ENCODE measurements at regions not wholly inside any gene's neighbourhood (a gene's known extent, or its start where the extent isn't known, plus 50 kb on each side); places are given as distances from the start of the nearest gene placed in this dataset.
A peak's percentile ranks its signal among the peaks of the same experiment; 100 is the strongest.

- DNase-seq (ENCODE audit: low read depth): no peak
Observed at GRCh38 chr16:51430716-51431369, 279.8 kb upstream of the SALL1 start.

GRCh38 chr16:51429041-51429440 lies 278.0 kb upstream of the SALL1 start:
- DNase-seq (ENCODE audit: low read depth): no peak

- DNase-seq (ENCODE audit: low read depth): no peak
Observed at GRCh38 chr16:51427085-51427484, 276.0 kb upstream of the SALL1 start.

- DNase-seq (ENCODE audit: low read depth): no peak
Observed at GRCh38 chr16:51426276-51426675, 275.2 kb upstream of the SALL1 start.

GRCh38 chr16:51420247-51420646 lies 269.2 kb upstream of the SALL1 start:
- DNase-seq (ENCODE audit: low read depth): no peak

- DNase-seq (ENCODE audit: low read depth): no peak
Observed at GRCh38 chr16:51419768-51420167, 268.7 kb upstream of the SALL1 start.

GRCh38 chr16:51418258-51418657 lies 267.2 kb upstream of the SALL1 start:
- no peak for DNase-seq (ENCODE audit: low read depth)

GRCh38 chr16:51416926-51417325 lies 265.9 kb upstream of the SALL1 start:
- no peak for DNase-seq (ENCODE audit: low read depth)

GRCh38 chr16:51410125-51410524 lies 259.1 kb upstream of the SALL1 start:
- DNase-seq (ENCODE audit: low read depth): no peak

GRCh38 chr16:51409001-51409675 lies 258.1 kb upstream of the SALL1 start:
- DNase-seq (ENCODE audit: low read depth): no peak

GRCh38 chr16:51408357-51408756 lies 257.3 kb upstream of the SALL1 start:
- DNase-seq (ENCODE audit: low read depth): peak; percentile 71

- peak; percentile 16 for DNase-seq (ENCODE audit: low read depth)
Observed at GRCh38 chr16:51407921-51408320, 256.9 kb upstream of the SALL1 start.

- DNase-seq (ENCODE audit: low read depth): no peak
Observed at GRCh38 chr16:51407199-51407598, 256.1 kb upstream of the SALL1 start.

- DNase-seq (ENCODE audit: low read depth): no peak
Observed at GRCh38 chr16:51405361-51405760, 254.3 kb upstream of the SALL1 start.

GRCh38 chr16:51404386-51404785 lies 253.3 kb upstream of the SALL1 start:
- peak; percentile 6 for DNase-seq (ENCODE audit: low read depth)

- no peak for DNase-seq (ENCODE audit: low read depth)
Observed at GRCh38 chr16:51402785-51403184, 251.7 kb upstream of the SALL1 start.

- no peak for DNase-seq (ENCODE audit: low read depth)
Observed at GRCh38 chr16:51402298-51402697, 251.2 kb upstream of the SALL1 start.

- no peak for DNase-seq (ENCODE audit: low read depth)
Observed at GRCh38 chr16:51401673-51402072, 250.6 kb upstream of the SALL1 start.

- DNase-seq (ENCODE audit: low read depth): no peak
Observed at GRCh38 chr16:51399908-51400670, 249.0 kb upstream of the SALL1 start.

GRCh38 chr16:51394421-51394820 lies 243.4 kb upstream of the SALL1 start:
- no peak for DNase-seq (ENCODE audit: low read depth)

- DNase-seq (ENCODE audit: low read depth): peak; percentile 40
Observed at GRCh38 chr16:51393381-51394005, 242.4 kb upstream of the SALL1 start.

- peak; percentile 51 for DNase-seq (ENCODE audit: low read depth)
Observed at GRCh38 chr16:51392521-51393187, 241.6 kb upstream of the SALL1 start.

All from ELR (cell line).